DOHH2 (cell line): ENCODE measurements at regions not wholly inside any gene's neighbourhood (a gene's known extent, or its start where the extent isn't known, plus 50 kb on each side); places are given as distances from the start of the nearest gene placed in this dataset.
"Not testable (repeated sequence)": the region's sequence is repeated elsewhere in the genome, so short reads cannot be mapped to it uniquely, and the experiment has no call there.

Experiments
- H3F3A ChIP-seq: fragments of 200-600 bp; sonication (generic), shearing (Covaris generic); 2 replicates; pipeline ENCODE4 v1.6.0; 2016; ENCODE audit warnings: antibody characterized with exemption, mild to moderate bottlenecking; ENCODE audit not compliant: control insufficient read depth, insufficient read depth
- H3K27ac ChIP-seq: fragments of 200-600 bp; sonication (generic); 2 replicates; pipeline ENCODE4 v1.5.1; 2014; ENCODE audit warnings: low read depth, mild to moderate bottlenecking, low read length, moderate library complexity
- H3K27me3 ChIP-seq: fragments of 200-600 bp; sonication (generic); 2 replicates; pipeline ENCODE4 v1.6.1; 2014; ENCODE audit warnings: mild to moderate bottlenecking, low read length, mixed read lengths; ENCODE audit not compliant: control insufficient read depth
- H3K36me3 ChIP-seq: fragments of 200-600 bp; sonication (generic); 2 replicates; pipeline ENCODE4 v1.6.1; 2014; ENCODE audit warnings: mild to moderate bottlenecking, low read length, moderate library complexity, mixed read lengths; ENCODE audit not compliant: control insufficient read depth
- H3K4me1 ChIP-seq: fragments of 200-600 bp; sonication (generic); 2 replicates; pipeline ENCODE4 v1.6.1; 2014; ENCODE audit warnings: mild to moderate bottlenecking, low read length, mixed read lengths; ENCODE audit not compliant: control insufficient read depth
- H3K4me2 ChIP-seq: fragments of 200-600 bp; sonication (generic); 2 replicates; pipeline ENCODE4 v1.6.0; 2014; ENCODE audit warnings: mild to moderate bottlenecking, low read length, moderate library complexity
- H3K4me3 ChIP-seq: fragments of 200-600 bp; sonication (generic); 2 replicates; pipeline ENCODE4 v1.5.1; 2014; ENCODE audit warnings: mild to moderate bottlenecking, low read length, mixed read lengths
- H3K79me2 ChIP-seq: fragments of 200-600 bp; sonication (generic); 2 replicates; pipeline ENCODE4 v1.6.1; 2014; ENCODE audit warnings: mild to moderate bottlenecking, low read length, mixed read lengths; ENCODE audit not compliant: control insufficient read depth
- H3K9me2 ChIP-seq: fragments of 200-600 bp; sonication (generic); replicated peaks from 2 replicates; pipeline ENCODE4 v1.6.1; 2014; ENCODE audit warnings: mild to moderate bottlenecking, low read length, mixed read lengths; ENCODE audit not compliant: control insufficient read depth
- H3K9me3 ChIP-seq: fragments of 200-600 bp; sonication (generic); 2 replicates; pipeline ENCODE4 v1.6.1; 2014; ENCODE audit warnings: antibody characterized with exemption, low read length, mixed read lengths; ENCODE audit not compliant: control insufficient read depth, insufficient read depth
- H4K20me1 ChIP-seq: fragments of 200-600 bp; sonication (generic); 2 replicates; pipeline ENCODE4 v1.6.0; 2014; ENCODE audit warnings: low read depth, mild to moderate bottlenecking, antibody characterized with exemption, low read length, moderate library complexity; ENCODE audit not compliant: control insufficient read depth, insufficient read depth
- CTCF ChIP-seq: fragments of 200-600 bp; sonication (generic); IDR thresholded peaks from one replicate; pipeline ENCODE4 v1.5.1; 2014; ENCODE audit warnings: antibody characterized with exemption, mild to moderate bottlenecking, low read depth, low read length; ENCODE audit not compliant: poor library complexity, severe bottlenecking
- EZH2phosphoT487 ChIP-seq: fragments of 200-600 bp; sonication (generic); IDR thresholded peaks from 2 replicates; pipeline ENCODE4 v1.6.1; 2017; ENCODE audit warnings: borderline replicate concordance, mild to moderate bottlenecking, antibody characterized with exemption, low read length, moderate library complexity, mixed read lengths

GRCh38 chr2:160825433-160825832 is 331.8 kb upstream of the RBMS1 start:
- no peak overlapping the region for H3K4me2 ChIP-seq
- H3K9me2 ChIP-seq, result no peaks in the 10 kb centered on the region
- H3F3A ChIP-seq, result no peaks in the 10 kb centered on the region
- H4K20me1 ChIP-seq, result no peaks in the 10 kb centered on the region
- no peak overlapping the region for H3K4me3 ChIP-seq
- TF ChIP-seq EZH2phosphoT487, result no peak
- no peak for TF ChIP-seq CTCF
- no peaks in the 10 kb centered on the region for H3K4me1 ChIP-seq
- no peaks in the 10 kb centered on the region for H3K36me3 ChIP-seq
- H3K27ac ChIP-seq, result no peak overlapping the region
- H3K9me3 ChIP-seq, result 0 out of 2 replicates have a peak, but pooled peaks cover 4% of the 10 kb centered on the region
- no peaks in the 10 kb centered on the region for H3K79me2 ChIP-seq
- no peaks in the 10 kb centered on the region for H3K27me3 ChIP-seq

- Histone ChIP-seq H3K79me2 (no peaks in the 10 kb centered on the region), H3K9me3 (0 out of 2 replicates have a peak, but pooled peaks cover 4% of the 10 kb centered on the region), H3F3A (no peaks in the 10 kb centered on the region)
Measured at GRCh38 chr2:160826496-160826895, 332.9 kb upstream of the RBMS1 start.

GRCh38 chr2:160828076-160828475 is 332.2 kb upstream of the TANK start:
- Histone ChIP-seq H3K27ac (no peak overlapping the region), H3K4me3 (no peak overlapping the region), H3F3A (no peaks in the 10 kb centered on the region), H3K79me2 (no peaks in the 10 kb centered on the region), H3K36me3 (no peaks in the 10 kb centered on the region), H3K9me2 (no peaks in the 10 kb centered on the region), H4K20me1 (no peaks in the 10 kb centered on the region), H3K9me3 (0 out of 2 replicates have a peak, but pooled peaks cover 4% of the 10 kb centered on the region), H3K4me1 (no peaks in the 10 kb centered on the region), H3K27me3 (no peaks in the 10 kb centered on the region), H3K4me2 (no peak overlapping the region)
- no peak for TF ChIP-seq CTCF
- no peak for TF ChIP-seq EZH2phosphoT487

More at GRCh38 chr2:160826496-160826895, 332.9 kb upstream of the RBMS1 start:
- Histone ChIP-seq H3K4me3 (no peak overlapping the region), H3K27me3 (no peaks in the 10 kb centered on the region), H4K20me1 (no peaks in the 10 kb centered on the region), H3K4me2 (no peak overlapping the region), H3K9me2 (no peaks in the 10 kb centered on the region), H3K4me1 (no peaks in the 10 kb centered on the region), H3K36me3 (no peaks in the 10 kb centered on the region), H3K27ac (no peak overlapping the region)
- TF ChIP-seq EZH2phosphoT487, result no peak
- no peak for TF ChIP-seq CTCF

- H3K36me3 ChIP-seq, H3K27ac ChIP-seq, H3F3A ChIP-seq, H3K9me2 ChIP-seq, H3K4me1 ChIP-seq, H3K27me3 ChIP-seq, H3K9me3 ChIP-seq, H3K4me2 ChIP-seq, H4K20me1 ChIP-seq, H3K4me3 ChIP-seq, H3K79me2 ChIP-seq: not testable (repeated sequence)
Measured at GRCh38 chr2:160832381-160832780, 327.8 kb upstream of the TANK start.
